ENCODE measurements at regions not wholly inside any gene's neighbourhood (a gene's known extent, or its start where the extent isn't known, plus 50 kb on each side); places are given as distances from the start of the nearest gene placed in this dataset.
"Not testable (repeated sequence)": the region's sequence is repeated elsewhere in the genome, so short reads cannot be mapped to it uniquely, and the experiment has no call there.

- no peak for DNase-seq (ENCODE audit: low read depth in 3 of 3, low spot score in 1 of 3)
Measured at GRCh38 chr1:198932351-198932991, 293.6 kb downstream of the PTPRC start.

DNA sequence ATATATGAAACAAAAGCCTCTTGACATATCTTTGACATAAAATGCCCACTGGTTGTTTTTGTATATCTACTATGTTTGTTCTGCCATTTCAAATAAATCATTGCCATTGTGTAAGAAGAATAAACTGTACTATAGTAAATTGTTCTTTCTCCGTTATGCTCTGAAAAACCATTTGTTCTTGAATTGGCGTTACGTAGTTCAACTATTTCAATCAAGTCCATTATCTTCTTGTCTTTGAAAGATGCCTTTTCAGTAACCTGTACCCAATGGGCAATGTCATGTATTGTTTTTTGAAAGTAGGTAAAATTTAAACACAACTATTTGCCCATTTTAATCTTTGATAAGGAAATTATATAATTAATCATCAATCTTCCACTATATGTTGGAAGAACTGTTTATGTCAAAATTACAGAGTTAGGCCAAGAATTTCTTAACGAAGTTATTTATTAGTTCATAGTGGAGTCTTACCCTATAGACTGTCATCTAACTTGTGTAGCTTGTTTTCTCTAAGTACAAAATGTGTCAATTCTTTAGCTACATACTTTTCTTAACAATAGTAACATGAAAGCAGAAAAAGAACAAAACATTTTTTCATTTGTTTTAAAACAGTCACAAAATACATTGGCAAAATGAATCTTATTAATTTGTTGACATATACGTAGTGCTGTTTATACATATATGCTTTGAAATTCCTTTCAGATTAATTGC, 294.8 kb downstream of the PTPRC start:
- DNase-seq (ENCODE audit: low read depth in 3 of 3, low spot score in 1 of 3): no peak

DNA sequence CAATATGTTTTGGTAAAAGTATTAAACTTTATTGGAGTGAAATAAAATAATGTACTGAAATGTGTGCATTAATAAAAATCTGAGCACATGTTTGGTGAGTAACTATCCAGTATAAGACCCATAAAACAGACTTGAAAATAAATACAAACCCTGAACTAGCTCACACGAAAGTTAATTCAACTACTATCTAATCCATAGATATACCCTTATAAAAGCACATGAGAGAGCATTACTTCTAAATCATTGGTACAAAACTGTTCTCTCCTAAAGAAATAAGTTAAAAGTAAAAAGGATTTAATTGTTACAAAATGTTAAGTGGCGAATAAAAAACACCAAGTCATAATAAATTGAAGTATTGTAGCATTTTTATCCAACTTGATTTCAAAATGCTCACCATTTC, 295.6 kb downstream of the PTPRC start:
- no peak for DNase-seq (ENCODE audit: low read depth in 3 of 3, low spot score in 1 of 3)

GRCh38 chr1:198934901-198935305, 296.1 kb downstream of the PTPRC start:
- peak in 2 of 3 donors; percentile 9 for DNase-seq (ENCODE audit: low read depth in 3 of 3, low spot score in 1 of 3)

- DNase-seq (ENCODE audit: low read depth in 3 of 3, low spot score in 1 of 3): peak in 2 of 3 donors; percentile 20 to 42
Measured at GRCh38 chr1:198935306-198935921, 296.6 kb downstream of the PTPRC start.

- DNase-seq (ENCODE audit: low read depth in 3 of 3, low spot score in 1 of 3): no peak
Measured at GRCh38 chr1:198936371-198937083, 297.7 kb downstream of the PTPRC start.

- peak in 1 of 3 donors; percentile 5 for DNase-seq (ENCODE audit: low read depth in 3 of 3, low spot score in 1 of 3)
Measured at GRCh38 chr1:198937231-198938031, 298.6 kb downstream of the PTPRC start.

DNA sequence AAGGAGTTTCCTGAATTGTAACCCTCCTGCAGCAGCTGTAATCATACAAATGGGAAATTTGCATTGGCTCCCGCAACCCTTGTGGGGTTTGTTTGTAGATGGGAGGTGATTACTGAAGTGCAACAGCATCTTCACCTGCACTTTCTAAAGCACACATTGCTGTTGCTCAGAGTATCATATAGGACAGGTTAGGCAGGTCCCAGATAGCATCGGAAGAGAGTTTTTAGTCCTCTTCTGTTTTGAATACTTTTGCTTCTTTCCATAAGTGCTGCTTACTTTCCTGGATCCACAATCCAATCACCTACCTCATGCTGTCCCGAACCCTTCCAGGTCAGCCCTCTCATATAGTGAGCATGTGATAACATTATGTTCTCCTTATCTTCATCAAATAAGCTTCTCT, 300.4 kb downstream of the PTPRC start:
- no peak for DNase-seq (ENCODE audit: low read depth in 3 of 3, low spot score in 1 of 3)

- DNase-seq (ENCODE audit: low read depth in 3 of 3, low spot score in 1 of 3): no peak
Measured at GRCh38 chr1:198939956-198940355, 301.1 kb downstream of the PTPRC start.

- no peak for DNase-seq (ENCODE audit: low read depth in 3 of 3, low spot score in 1 of 3)
Measured at GRCh38 chr1:198942466-198942865, 303.6 kb downstream of the PTPRC start.

DNA sequence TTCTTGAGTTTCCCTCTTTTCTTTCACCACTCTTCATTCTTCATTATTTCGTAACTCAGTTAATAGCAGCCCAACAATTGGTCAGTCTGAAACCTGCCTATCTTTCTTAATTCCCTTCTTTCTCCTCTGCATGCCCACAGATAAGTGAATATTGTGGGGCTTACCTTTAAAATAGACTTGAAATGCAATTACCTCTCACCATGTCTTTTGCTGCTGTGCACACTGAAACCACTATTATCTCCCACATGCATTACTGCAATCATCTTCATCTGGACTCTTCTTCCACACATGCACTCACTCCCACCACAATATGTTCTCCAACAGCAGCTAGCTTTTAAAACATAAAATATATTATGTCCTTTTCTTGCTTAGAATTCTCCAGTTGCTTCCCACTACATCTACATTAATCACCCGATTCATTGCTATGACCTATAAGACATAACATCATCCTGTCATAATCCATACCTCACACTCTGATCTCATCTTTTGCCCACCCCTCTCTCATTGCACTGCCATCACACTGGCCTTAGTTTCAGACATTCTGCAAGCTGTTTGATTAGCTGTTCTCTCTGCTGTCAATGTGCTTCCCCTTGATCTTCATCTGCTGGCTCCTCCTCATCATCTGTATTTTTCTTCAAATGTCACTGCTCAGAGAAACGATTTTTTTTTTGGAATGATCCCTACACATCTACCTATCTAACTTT, 304.8 kb downstream of the PTPRC start:
- DNase-seq (ENCODE audit: low read depth in 3 of 3, low spot score in 1 of 3): no peak

GRCh38 chr1:198947456-198947855, 308.6 kb downstream of the PTPRC start:
- no peak for DNase-seq (ENCODE audit: low read depth in 3 of 3, low spot score in 1 of 3)

- DNase-seq (ENCODE audit: low read depth in 3 of 3, low spot score in 1 of 3): no peak
Measured at GRCh38 chr1:198948895-198949659, 310.2 kb downstream of the PTPRC start.

DNA sequence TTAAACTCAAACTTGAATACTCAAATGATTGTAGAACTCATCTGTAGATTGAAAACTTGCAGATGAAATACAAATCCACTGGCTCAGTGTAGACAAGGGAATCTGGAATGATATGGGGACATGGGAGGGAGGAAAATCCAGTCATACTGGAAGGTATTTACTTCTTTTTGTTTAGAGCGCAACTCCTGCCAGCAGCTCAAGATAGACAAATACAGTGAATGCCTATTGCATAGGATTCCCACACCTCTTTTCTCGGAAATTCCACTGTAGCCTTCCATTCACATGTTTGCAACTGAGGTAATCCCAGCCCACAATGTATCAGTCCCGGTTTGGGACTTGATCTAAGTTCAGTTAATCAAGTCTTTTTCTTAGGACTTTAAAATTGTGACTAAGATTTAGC, 311.2 kb downstream of the PTPRC start:
- no peak for DNase-seq (ENCODE audit: low read depth in 3 of 3, low spot score in 1 of 3)

- DNase-seq (ENCODE audit: low read depth in 3 of 3, low spot score in 1 of 3): no peak
Measured at GRCh38 chr1:198955085-198955484, 316.2 kb downstream of the PTPRC start.

DNA sequence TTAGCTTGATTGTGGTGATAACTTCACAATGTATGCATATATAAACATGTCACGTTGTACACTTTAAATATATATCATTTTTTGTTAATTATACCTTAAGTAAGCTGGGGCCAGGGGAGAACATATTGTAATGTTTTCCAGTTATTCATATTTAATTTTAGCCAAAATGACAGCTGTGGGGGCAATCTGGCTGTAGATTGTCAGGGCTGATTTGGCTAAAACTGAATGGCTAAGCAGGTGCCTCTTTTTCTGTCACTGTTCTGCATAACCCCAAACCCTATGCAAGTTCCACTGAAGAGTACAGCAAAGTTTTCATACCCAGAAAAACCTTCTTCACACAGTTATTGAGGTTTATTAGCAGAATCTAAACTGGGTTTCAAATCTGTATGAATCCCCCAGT, 318.2 kb downstream of the PTPRC start:
- DNase-seq (ENCODE audit: low read depth in 3 of 3, low spot score in 1 of 3): no peak

DNA sequence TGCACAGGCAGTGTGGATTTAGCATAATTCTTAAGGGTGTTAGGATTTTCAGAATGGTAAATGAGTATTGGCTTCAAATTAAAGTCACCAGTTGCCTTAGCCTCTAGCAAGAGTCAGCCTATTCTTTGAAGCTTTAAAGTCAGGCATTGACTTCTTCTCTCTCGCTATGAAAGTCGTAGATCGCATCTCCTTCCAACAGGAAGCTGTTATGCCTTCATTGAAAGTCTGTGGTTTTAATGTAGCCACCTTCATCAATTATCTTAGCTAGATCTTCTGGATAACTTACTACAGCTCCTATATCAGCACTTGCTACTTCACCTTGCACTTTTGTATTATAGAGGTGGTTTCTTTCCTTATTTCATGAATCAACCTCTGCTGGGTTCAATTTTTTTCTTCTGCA, 320.2 kb downstream of the PTPRC start:
- DNase-seq (ENCODE audit: low read depth in 3 of 3, low spot score in 1 of 3): no peak

DNA sequence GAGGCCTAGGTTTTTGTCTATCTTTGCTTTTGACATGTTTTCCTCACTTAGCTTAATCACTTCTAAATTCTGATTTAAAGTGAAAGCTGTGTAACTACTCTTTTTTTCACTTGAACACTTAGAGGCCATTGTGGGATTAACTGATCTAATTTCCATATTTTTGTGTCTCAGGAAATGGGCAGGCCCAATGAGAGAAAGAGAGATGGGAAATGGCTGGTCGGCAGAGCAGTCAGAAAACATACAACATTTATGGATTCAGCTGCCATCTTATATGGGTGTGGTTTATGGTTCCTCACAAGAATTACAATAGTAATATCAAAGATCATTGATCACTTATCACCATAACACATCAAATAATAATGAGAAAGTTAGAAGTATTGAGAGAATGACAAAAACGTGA, 320.8 kb downstream of the PTPRC start:
- DNase-seq (ENCODE audit: low read depth in 3 of 3, low spot score in 1 of 3): no peak

DNA sequence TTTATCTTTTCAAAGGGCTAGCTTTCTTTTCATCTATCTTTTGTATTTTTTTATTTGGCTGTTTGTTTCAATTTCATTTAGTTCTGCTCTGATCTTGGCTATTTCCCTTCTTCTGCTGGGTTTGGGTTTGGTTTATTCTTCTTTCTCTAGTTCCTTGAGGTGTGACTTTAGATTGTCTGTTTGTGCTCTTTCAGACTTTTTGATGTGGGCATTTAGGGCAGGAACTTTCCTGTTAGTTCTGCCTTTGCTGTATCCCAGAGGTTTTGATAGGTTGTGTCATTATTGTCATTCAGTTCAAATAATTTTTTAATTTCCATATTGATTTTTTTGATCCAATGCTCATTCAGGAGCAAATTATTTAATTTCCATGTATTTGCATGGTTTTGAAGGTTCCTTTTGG, 325.0 kb downstream of the PTPRC start:
- DNase-seq (ENCODE audit: low read depth in 3 of 3, low spot score in 1 of 3): not testable (repeated sequence)

- DNase-seq (ENCODE audit: low read depth in 3 of 3, low spot score in 1 of 3): no peak
Measured at GRCh38 chr1:198966519-198966918, 327.7 kb downstream of the PTPRC start.

All from stimulated activated CD4-positive, alpha-beta T cell treated with anti-CD3 and anti-CD28 coated beads, TNF-alpha, amount 100 ng/mL, for 1 hour (primary cell).